GM18909 (cell line): ENCODE measurements at regions not wholly inside any gene's neighbourhood (a gene's known extent, or its start where the extent isn't known, plus 50 kb on each side); places are given as distances from the start of the nearest gene placed in this dataset.

Source experiments
- ATAC-seq: cut with Tn5 transposase; IDR thresholded peaks from one replicate; pipeline ENCODE4 v1.9.1; 2021; ENCODE audit warnings: mild to moderate bottlenecking; ENCODE audit not compliant: unreplicated experiment, poor library complexity

- ATAC-seq: no peak
Measured at GRCh38 chr13:106899442-106899841, 331.5 kb upstream of the ARGLU1 start.

GRCh38 chr13:106898231-106898630, 330.3 kb upstream of the ARGLU1 start:
- no peak for ATAC-seq

- ATAC-seq: no peak
Measured at GRCh38 chr13:106888148-106888547, 320.2 kb upstream of the ARGLU1 start.

GRCh38 chr13:106887686-106888085, 319.7 kb upstream of the ARGLU1 start:
- ATAC-seq: no peak

GRCh38 chr13:106883976-106884375, 316.0 kb upstream of the ARGLU1 start:
- ATAC-seq: no peak

- no peak for ATAC-seq
Measured at GRCh38 chr13:106882246-106882645, 314.3 kb upstream of the ARGLU1 start.

GRCh38 chr13:106879806-106880205, 311.9 kb upstream of the ARGLU1 start:
- no peak for ATAC-seq

GRCh38 chr13:106874323-106874722, 306.4 kb upstream of the ARGLU1 start:
- no peak for ATAC-seq

GRCh38 chr13:106873810-106874209, 305.9 kb upstream of the ARGLU1 start:
- no peak for ATAC-seq

- no peak for ATAC-seq
Measured at GRCh38 chr13:106867249-106867648, 299.3 kb upstream of the ARGLU1 start.

GRCh38 chr13:106865716-106866440, 297.9 kb upstream of the ARGLU1 start:
- ATAC-seq: no peak

GRCh38 chr13:106859533-106859904, 291.6 kb upstream of the ARGLU1 start:
- ATAC-seq: no peak

GRCh38 chr13:106858903-106859532, 291.1 kb upstream of the ARGLU1 start:
- ATAC-seq: no peak

GRCh38 chr13:106852436-106852835, 284.5 kb upstream of the ARGLU1 start:
- ATAC-seq: no peak

GRCh38 chr13:106850973-106851650, 283.2 kb upstream of the ARGLU1 start:
- ATAC-seq: no peak

- ATAC-seq: no peak
Measured at GRCh38 chr13:106846571-106847448, 278.9 kb upstream of the ARGLU1 start.

GRCh38 chr13:106836186-106836802, 268.4 kb upstream of the ARGLU1 start:
- no peak for ATAC-seq

- ATAC-seq: no peak
Measured at GRCh38 chr13:106835477-106835876, 267.5 kb upstream of the ARGLU1 start.

GRCh38 chr13:106821979-106822378, 254.0 kb upstream of the ARGLU1 start:
- ATAC-seq: no peak
